OCI-LY1 (cell line): ENCODE measurements at regions not wholly inside any gene's neighbourhood (a gene's known extent, or its start where the extent isn't known, plus 50 kb on each side); places are given as distances from the start of the nearest gene placed in this dataset.
"Not testable (repeated sequence)": the region's sequence is repeated elsewhere in the genome, so short reads cannot be mapped to it uniquely, and the experiment has no call there.

Source experiments
- EZH2 ChIP-seq: fragments of 200-600 bp; sonication (generic), shearing (Covaris generic); IDR thresholded peaks from 2 replicates; pipeline ENCODE4 v1.8.0; 2017; ENCODE audit warnings: borderline replicate concordance, mixed run types, mild to moderate bottlenecking, antibody characterized with exemption, low read length, moderate library complexity, mixed read lengths
- TF ChIP-seq, protein P1 (sequence below): fragments of 200-600 bp; sonication (generic), shearing (Covaris generic); IDR thresholded peaks from 2 replicates; pipeline ENCODE4 v1.5.1; 2017; ENCODE audit warnings: mild to moderate bottlenecking, antibody characterized with exemption, low read length, moderate library complexity, mixed read lengths

DNA sequence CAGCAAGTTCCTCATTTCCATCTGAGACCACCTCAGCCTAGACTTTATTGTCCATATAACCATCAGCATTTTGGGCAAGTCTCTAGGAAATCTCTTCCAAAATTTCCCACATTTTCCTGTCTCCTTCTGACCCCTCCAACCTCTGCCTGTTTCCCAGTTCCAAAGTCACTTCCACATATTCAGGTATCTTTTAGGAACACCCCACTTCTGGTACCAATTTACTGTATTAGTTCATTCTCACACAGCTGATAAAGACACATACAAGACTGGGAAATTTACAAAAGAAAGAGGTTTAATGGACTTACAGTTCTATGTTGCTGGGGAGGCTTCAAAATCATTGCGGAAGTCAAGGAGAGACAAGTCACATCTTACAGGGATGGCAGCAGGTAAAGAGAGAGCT lies 103.6 kb downstream of the ART5 start:
- TF ChIP-seq, protein P1, sequence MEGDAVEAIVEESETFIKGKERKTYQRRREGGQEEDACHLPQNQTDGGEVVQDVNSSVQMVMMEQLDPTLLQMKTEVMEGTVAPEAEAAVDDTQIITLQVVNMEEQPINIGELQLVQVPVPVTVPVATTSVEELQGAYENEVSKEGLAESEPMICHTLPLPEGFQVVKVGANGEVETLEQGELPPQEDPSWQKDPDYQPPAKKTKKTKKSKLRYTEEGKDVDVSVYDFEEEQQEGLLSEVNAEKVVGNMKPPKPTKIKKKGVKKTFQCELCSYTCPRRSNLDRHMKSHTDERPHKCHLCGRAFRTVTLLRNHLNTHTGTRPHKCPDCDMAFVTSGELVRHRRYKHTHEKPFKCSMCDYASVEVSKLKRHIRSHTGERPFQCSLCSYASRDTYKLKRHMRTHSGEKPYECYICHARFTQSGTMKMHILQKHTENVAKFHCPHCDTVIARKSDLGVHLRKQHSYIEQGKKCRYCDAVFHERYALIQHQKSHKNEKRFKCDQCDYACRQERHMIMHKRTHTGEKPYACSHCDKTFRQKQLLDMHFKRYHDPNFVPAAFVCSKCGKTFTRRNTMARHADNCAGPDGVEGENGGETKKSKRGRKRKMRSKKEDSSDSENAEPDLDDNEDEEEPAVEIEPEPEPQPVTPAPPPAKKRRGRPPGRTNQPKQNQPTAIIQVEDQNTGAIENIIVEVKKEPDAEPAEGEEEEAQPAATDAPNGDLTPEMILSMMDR, result not testable (repeated sequence)
- TF ChIP-seq EZH2, result not testable (repeated sequence)
